Right atrium auricular region (tissue), 2 donors: ENCODE measurements at regions not wholly inside any gene's neighbourhood (a gene's known extent, or its start where the extent isn't known, plus 50 kb on each side); places are given as distances from the start of the nearest gene placed in this dataset.

Source experiments
- DNase-seq: peaks from one replicate; pipeline ENCODE4 v3.0.0-alpha.2; 2019; ENCODE audit warnings: low spot score
- H3K27ac ChIP-seq, 2 donors: fragments of 200-600 bp; sonication (generic); 1 replicate in 1 of 2; 2 replicates in 1 of 2; pipeline ENCODE4 v1.5.1; 2016 to 2019
- H3K27me3 ChIP-seq, 2 donors: fragments of 200-600 bp; sonication (generic); one replicate each; pipeline versions ENCODE4 v1.5.1 to v1.6.0; 2017 to 2019
- H3K36me3 ChIP-seq: fragments of 200-600 bp; sonication (generic); one replicate; pipeline ENCODE4 v1.5.1; 2016
- H3K4me1 ChIP-seq, 2 donors: fragments of 200-600 bp; sonication (generic); one replicate each; pipeline versions ENCODE4 v1.5.1 to v1.6.0; 2017 to 2019
- H3K4me3 ChIP-seq, 2 donors: fragments of 200-600 bp; sonication (generic); 1 replicate in 1 of 2; 2 replicates in 1 of 2; pipeline ENCODE4 v1.5.1; 2017 to 2019; ENCODE audit warnings: mild to moderate bottlenecking in 1 of 2, moderate library complexity in 1 of 2
- H3K9me3 ChIP-seq, 2 donors: fragments of 200-600 bp; sonication (generic); one replicate each; pipeline ENCODE4 v1.5.1; 2019
- TF ChIP-seq, protein P1 (sequence below), 2 donors: fragments of 200-600 bp; sonication (generic); IDR thresholded peaks; one replicate each; pipeline ENCODE4 v1.5.1; 2019; ENCODE audit warnings: antibody characterized with exemption in 2 of 2

- Histone ChIP-seq H3K27ac (no peak overlapping the region), H3K36me3 (no peaks in the 10 kb centered on the region), H3K27me3 (no peaks in the 10 kb centered on the region), H3K4me3 (no peak overlapping the region), H3K9me3 (no peaks in the 10 kb centered on the region), H3K4me1 (no peaks in the 10 kb centered on the region)
- TF ChIP-seq, protein P1, sequence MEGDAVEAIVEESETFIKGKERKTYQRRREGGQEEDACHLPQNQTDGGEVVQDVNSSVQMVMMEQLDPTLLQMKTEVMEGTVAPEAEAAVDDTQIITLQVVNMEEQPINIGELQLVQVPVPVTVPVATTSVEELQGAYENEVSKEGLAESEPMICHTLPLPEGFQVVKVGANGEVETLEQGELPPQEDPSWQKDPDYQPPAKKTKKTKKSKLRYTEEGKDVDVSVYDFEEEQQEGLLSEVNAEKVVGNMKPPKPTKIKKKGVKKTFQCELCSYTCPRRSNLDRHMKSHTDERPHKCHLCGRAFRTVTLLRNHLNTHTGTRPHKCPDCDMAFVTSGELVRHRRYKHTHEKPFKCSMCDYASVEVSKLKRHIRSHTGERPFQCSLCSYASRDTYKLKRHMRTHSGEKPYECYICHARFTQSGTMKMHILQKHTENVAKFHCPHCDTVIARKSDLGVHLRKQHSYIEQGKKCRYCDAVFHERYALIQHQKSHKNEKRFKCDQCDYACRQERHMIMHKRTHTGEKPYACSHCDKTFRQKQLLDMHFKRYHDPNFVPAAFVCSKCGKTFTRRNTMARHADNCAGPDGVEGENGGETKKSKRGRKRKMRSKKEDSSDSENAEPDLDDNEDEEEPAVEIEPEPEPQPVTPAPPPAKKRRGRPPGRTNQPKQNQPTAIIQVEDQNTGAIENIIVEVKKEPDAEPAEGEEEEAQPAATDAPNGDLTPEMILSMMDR (IDR thresholded peaks at IDR 0.05): no peak
- DNase-seq: no peak
These were observed 330.1 kb downstream of the DHX35 start for GRCh38 chr20:39292193-39292736.

DNA sequence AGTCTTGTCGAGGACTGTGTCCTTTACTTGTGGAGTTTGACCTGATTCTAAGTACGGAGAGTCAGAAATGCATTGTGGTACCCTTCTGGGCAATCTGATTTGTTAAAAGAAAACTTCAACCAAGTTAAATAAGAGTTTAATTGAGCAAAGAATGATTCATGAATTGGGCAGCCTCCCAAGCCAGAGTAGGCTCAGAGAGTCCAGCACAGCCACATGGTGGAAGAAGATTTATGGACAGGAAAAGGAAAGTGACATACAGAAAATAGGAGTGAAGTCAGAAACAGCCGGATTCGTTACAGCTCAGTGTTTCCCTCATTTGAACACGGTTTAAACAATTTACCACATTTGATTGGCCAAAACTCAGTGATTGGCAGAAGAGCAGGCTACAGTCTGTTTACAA lies 329.2 kb downstream of the DHX35 start:
- Histone ChIP-seq H3K36me3 (no peaks in the 10 kb centered on the region), H3K27ac (no peak overlapping the region), H3K9me3 (no peaks in the 10 kb centered on the region), H3K4me3 (no peak overlapping the region), H3K27me3 (no peaks in the 10 kb centered on the region), H3K4me1 (no peaks in the 10 kb centered on the region)
- DNase-seq: no peak
- TF ChIP-seq, protein P1 (IDR thresholded peaks at IDR 0.05): no peak

- TF ChIP-seq, protein P1 (IDR thresholded peaks at IDR 0.05): no peak
- H3K9me3 ChIP-seq: no peaks in the 10 kb centered on the region
- no peaks in the 10 kb centered on the region for H3K27me3 ChIP-seq
- no peaks in the 10 kb centered on the region for H3K4me1 ChIP-seq
- H3K4me3 ChIP-seq: no peak overlapping the region
- H3K36me3 ChIP-seq: no peaks in the 10 kb centered on the region
- no peak for DNase-seq
- no peak overlapping the region for H3K27ac ChIP-seq
These were observed 328.4 kb downstream of the DHX35 start for GRCh38 chr20:39290575-39290974.

DNA sequence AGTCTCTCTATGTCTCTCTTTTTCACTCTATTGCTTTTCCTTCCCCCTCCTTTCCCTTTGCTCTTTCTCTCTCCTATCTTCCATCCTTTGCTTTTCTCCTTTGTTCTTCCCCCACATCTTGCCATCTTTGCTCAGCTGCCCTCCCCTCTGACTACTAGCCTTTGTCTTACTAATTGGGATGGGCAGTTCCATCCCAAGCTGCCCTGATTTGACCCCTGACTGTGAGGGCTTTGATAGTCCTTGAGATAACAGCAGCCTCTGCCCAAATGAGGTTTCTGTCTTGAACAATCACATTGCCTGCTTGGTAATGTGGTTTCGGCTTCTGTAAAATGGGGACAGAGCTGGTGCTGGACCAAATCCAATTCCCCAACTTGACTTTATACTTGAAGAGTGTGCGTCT lies 327.7 kb downstream of the DHX35 start:
- TF ChIP-seq, protein P1 (IDR thresholded peaks at IDR 0.05): no peak
- H3K9me3 ChIP-seq: no peaks in the 10 kb centered on the region
- no peak for DNase-seq
- H3K4me3 ChIP-seq: no peak overlapping the region
- H3K36me3 ChIP-seq: no peaks in the 10 kb centered on the region
- no peaks in the 10 kb centered on the region for H3K27me3 ChIP-seq
- no peak overlapping the region for H3K27ac ChIP-seq
- no peaks in the 10 kb centered on the region for H3K4me1 ChIP-seq

DNA sequence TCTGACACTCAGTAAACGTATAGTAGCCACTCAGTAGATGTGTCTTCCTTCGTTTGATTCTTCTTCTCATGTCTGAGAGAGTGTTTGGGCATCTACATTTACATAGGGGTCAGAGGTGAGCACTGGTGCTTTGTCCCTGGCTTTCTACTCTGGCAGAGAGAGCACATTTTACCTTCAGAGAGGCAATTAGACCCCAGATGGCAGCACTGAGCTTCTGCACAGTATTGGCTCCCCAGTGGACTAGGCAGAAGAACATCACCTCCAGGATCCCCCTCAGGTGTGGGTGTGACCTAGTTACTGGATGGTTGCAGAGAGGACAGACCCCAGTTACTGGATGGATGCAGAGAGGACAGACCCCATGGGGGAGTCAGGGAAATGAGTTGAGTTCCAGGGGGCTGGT lies 327.2 kb downstream of the DHX35 start:
- Histone ChIP-seq H3K36me3 (no peaks in the 10 kb centered on the region), H3K4me3 (no peak overlapping the region), H3K27ac (no peak overlapping the region), H3K4me1 (no peaks in the 10 kb centered on the region), H3K27me3 (no peaks in the 10 kb centered on the region), H3K9me3 (no peaks in the 10 kb centered on the region)
- DNase-seq: no peak
- TF ChIP-seq, protein P1 (IDR thresholded peaks at IDR 0.05): peak in 1 of 2 donors; percentile 38

- Histone ChIP-seq H3K27me3 (no peaks in the 10 kb centered on the region), H3K4me3 (no peak overlapping the region), H3K4me1 (no peaks in the 10 kb centered on the region), H3K9me3 (no peaks in the 10 kb centered on the region), H3K27ac (no peak overlapping the region), H3K36me3 (no peaks in the 10 kb centered on the region)
- DNase-seq: no peak
- TF ChIP-seq, protein P1 (IDR thresholded peaks at IDR 0.05): no peak
These were observed 321.3 kb downstream of the DHX35 start for GRCh38 chr20:39283464-39283863.
